ENCODE measurements at regions not wholly inside any gene's neighbourhood (a gene's known extent, or its start where the extent isn't known, plus 50 kb on each side); places are given as distances from the start of the nearest gene placed in this dataset.
"Not testable (repeated sequence)": the region's sequence is repeated elsewhere in the genome, so short reads cannot be mapped to it uniquely, and the experiment has no call there.

- no peak for DNase-seq (ENCODE audit: low read depth in 2 of 2)
Observed at GRCh38 chr13:87736849-87737385, 65.7 kb downstream of the SLITRK5 start.

GRCh38 chr13:87754097-87754496 is 82.9 kb downstream of the SLITRK5 start:
- DNase-seq (ENCODE audit: low read depth in 2 of 2) = no peak

- no peak for DNase-seq (ENCODE audit: low read depth in 2 of 2)
Observed at GRCh38 chr13:87769445-87769844, 98.3 kb downstream of the SLITRK5 start.

- no peak for DNase-seq (ENCODE audit: low read depth in 2 of 2)
Observed at GRCh38 chr13:87777387-87777786, 106.2 kb downstream of the SLITRK5 start.

- no peak for DNase-seq (ENCODE audit: low read depth in 2 of 2)
Observed at GRCh38 chr13:87778128-87778527, 107.0 kb downstream of the SLITRK5 start.

- DNase-seq (ENCODE audit: low read depth in 2 of 2) = no peak
Observed at GRCh38 chr13:87779426-87779825, 108.3 kb downstream of the SLITRK5 start.

GRCh38 chr13:87783366-87783765 is 112.2 kb downstream of the SLITRK5 start:
- DNase-seq (ENCODE audit: low read depth in 2 of 2) = no peak

- DNase-seq (ENCODE audit: low read depth in 2 of 2) = no peak
Observed at GRCh38 chr13:87788363-87788762, 117.2 kb downstream of the SLITRK5 start.

- no peak for DNase-seq (ENCODE audit: low read depth in 2 of 2)
Observed at GRCh38 chr13:87792878-87793277, 121.7 kb downstream of the SLITRK5 start.

- no peak for DNase-seq (ENCODE audit: low read depth in 2 of 2)
Observed at GRCh38 chr13:87798536-87798935, 127.4 kb downstream of the SLITRK5 start.

GRCh38 chr13:87810391-87810801 is 139.2 kb downstream of the SLITRK5 start:
- DNase-seq (ENCODE audit: low read depth in 2 of 2) = no peak

GRCh38 chr13:87810920-87811344 is 139.8 kb downstream of the SLITRK5 start:
- DNase-seq (ENCODE audit: low read depth in 2 of 2) = no peak

- DNase-seq (ENCODE audit: low read depth in 2 of 2) = no peak
Observed at GRCh38 chr13:87814403-87814802, 143.2 kb downstream of the SLITRK5 start.

- no peak for DNase-seq (ENCODE audit: low read depth in 2 of 2)
Observed at GRCh38 chr13:87820241-87820640, 149.1 kb downstream of the SLITRK5 start.

- DNase-seq (ENCODE audit: low read depth in 2 of 2) = no peak
Observed at GRCh38 chr13:87821512-87821911, 150.3 kb downstream of the SLITRK5 start.

GRCh38 chr13:87826301-87826700 is 155.1 kb downstream of the SLITRK5 start:
- not testable (repeated sequence) for DNase-seq (ENCODE audit: low read depth in 2 of 2)

- no peak for DNase-seq (ENCODE audit: low read depth in 2 of 2)
Observed at GRCh38 chr13:87827479-87827878, 156.3 kb downstream of the SLITRK5 start.

- no peak for DNase-seq (ENCODE audit: low read depth in 2 of 2)
Observed at GRCh38 chr13:87837522-87837921, 166.4 kb downstream of the SLITRK5 start.

GRCh38 chr13:87837946-87838345 is 166.8 kb downstream of the SLITRK5 start:
- no peak for DNase-seq (ENCODE audit: low read depth in 2 of 2)

GRCh38 chr13:87851410-87851809 is 180.2 kb downstream of the SLITRK5 start:
- DNase-seq (ENCODE audit: low read depth in 2 of 2) = no peak

GRCh38 chr13:87855553-87855952 is 184.4 kb downstream of the SLITRK5 start:
- no peak for DNase-seq (ENCODE audit: low read depth in 2 of 2)

GRCh38 chr13:87859261-87859660 is 188.1 kb downstream of the SLITRK5 start:
- DNase-seq (ENCODE audit: low read depth in 2 of 2) = no peak

- no peak for DNase-seq (ENCODE audit: low read depth in 2 of 2)
Observed at GRCh38 chr13:87867426-87867825, 196.3 kb downstream of the SLITRK5 start.

- no peak for DNase-seq (ENCODE audit: low read depth in 2 of 2)
Observed at GRCh38 chr13:87868731-87869130, 197.6 kb downstream of the SLITRK5 start.

Measured in stimulated activated CD4-positive, alpha-beta T cell treated with anti-CD3 and anti-CD28 coated beads, Interleukin-1b, Interleukin-23, amount 100 ng/mL, for 4 hours (primary cell).